Esophagus mucosa (tissue), 1 donor: ENCODE measurements at regions not wholly inside any gene's neighbourhood (a gene's known extent, or its start where the extent isn't known, plus 50 kb on each side); places are given as distances from the start of the nearest gene placed in this dataset.

ENCODE experiments used
- ATAC-seq: fragments of 200-7000 bp; cut with Tn5 transposase; one replicate; pipeline ENCODE4 v1.9.1; 2020
- donor health status: DM: yes; HTN: yes; CAD: no.

- ATAC-seq: no peak
These were observed 274.5 kb downstream of the PRR16 start for GRCh38 chr5:120738568-120738967.

- no peak for ATAC-seq
These were observed 276.9 kb downstream of the PRR16 start for GRCh38 chr5:120740989-120741388.

GRCh38 chr5:120748474-120748873 is 284.4 kb downstream of the PRR16 start:
- no peak for ATAC-seq

DNA sequence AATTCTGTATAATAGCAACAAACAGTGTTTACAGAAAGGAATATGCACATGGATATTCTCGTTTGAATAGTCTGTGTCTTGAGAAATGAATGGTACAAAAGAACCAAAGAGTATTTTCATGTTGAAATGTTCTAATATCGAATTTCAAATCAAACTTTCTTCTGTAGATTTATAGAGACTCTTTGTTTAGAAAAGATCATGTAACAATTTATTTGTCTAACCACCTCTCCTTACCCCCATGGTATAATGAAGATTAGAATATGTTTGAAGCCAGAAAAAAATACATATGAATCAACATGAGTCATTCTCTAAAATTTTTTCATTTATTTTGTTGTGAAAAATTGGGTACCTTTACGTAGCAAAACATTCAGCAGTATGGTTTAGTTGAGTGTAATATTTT is 285.6 kb downstream of the PRR16 start:
- no peak for ATAC-seq

GRCh38 chr5:120759587-120759986 is 295.5 kb downstream of the PRR16 start:
- no peak for ATAC-seq

- no peak for ATAC-seq
These were observed 297.9 kb downstream of the PRR16 start for GRCh38 chr5:120761986-120762385.

GRCh38 chr5:120765189-120765588 is 301.1 kb downstream of the PRR16 start:
- ATAC-seq: no peak

- no peak for ATAC-seq
These were observed 303.2 kb downstream of the PRR16 start for GRCh38 chr5:120767178-120767820.

GRCh38 chr5:120769312-120769872 is 305.3 kb downstream of the PRR16 start:
- ATAC-seq: no peak

- ATAC-seq: no peak
These were observed 307.1 kb downstream of the PRR16 start for GRCh38 chr5:120771202-120771601.

DNA sequence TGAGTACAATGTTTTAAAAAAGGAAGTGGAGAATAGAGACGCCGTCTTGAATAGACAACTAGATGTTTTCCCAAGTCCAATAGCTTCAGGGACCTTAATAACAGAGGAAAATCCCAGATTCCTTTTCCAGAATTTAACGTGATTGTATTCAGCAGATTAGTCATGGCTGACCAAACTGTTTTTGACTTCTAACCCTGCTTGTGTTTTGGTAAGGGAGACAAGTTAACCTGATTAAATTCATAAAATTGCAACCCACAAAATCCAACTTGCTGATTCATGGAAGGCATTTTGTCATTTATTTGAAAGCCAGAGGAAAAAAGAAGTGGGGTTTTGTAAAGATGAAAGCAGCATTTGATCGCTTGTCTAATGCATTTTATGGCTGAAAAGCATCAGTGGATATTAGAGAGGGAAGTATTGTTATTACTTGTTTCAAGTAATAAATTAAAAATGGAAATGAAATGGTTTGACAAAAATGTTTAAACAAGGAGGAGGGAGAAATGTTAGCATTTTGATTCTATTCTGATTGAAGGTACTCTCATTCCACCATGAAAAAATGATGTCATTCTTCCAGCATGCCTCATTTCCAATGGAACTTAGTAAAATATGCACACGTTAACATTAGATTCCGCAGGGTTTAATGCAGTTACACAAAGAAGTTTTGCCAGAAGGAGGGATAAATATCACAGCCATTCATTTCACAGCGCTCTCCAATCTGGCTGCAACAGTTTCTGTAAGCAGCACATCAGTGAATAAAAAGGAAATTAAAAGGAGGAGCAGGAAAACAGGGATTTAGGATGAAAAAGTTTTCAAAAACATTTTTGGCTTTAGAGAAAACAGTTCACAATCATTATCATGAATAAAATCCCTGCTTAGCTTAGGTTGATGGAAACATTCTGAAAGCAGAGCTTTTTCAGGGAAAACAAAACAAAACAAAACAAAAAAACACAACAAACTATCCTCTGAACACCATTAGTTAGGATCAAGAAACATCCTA is 314.7 kb downstream of the PRR16 start:
- ATAC-seq: no peak

DNA sequence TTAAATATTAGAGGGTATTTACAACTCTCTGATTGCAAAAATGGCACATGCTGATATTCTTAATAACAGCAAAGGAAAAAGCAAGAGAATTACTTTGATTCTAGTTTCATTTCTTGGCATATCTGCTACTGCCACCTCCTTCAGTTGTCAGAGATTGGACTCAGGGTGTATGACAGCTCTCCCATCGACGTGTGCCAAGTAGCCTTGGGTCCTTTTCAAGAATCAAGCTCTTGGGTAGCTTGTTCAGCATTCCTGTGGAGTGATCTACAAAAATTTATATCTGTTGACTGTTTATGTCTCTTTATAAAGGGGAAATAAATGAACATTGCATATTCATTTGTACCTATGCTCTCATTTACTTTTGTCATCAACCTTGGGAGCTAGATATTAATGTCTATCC is 315.6 kb downstream of the PRR16 start:
- ATAC-seq: no peak

DNA sequence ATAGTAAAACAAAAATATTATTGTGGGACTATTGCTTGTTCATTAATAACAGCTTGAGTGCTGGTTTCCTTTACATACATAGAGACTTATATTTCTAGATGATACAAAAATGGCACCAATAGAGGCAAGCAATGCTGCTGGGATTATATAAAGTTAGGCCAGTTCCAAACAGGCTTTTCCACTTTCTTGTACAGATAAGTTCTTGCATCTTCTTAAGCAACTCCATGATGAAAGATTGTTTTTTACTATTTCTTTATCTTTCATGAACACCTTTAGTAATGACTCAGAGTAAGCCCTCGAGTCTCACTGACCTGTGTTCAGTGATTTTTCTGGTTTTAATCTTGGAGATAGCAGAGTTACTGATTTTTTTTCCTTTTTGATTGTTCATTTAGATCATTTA is 324.4 kb downstream of the PRR16 start:
- ATAC-seq: no peak

DNA sequence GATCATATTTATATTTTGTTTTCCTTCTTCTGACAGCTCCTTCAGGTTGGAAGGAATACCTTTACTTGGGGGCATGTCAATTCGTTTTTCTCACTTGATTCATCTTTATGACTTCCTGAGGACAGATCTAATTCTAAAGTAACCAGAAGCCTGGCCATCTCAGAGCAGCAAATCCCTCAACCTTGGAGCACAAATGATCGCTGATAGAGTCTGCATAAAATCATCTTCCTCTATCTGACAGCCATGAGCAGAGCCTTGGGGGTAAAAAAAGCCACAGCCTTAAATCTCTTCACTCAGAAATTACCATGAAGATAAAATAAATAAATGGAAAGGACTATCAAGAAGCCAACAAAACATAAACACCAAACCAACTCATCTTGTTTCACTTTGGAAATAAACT is 325.8 kb downstream of the PRR16 start:
- no peak for ATAC-seq

DNA sequence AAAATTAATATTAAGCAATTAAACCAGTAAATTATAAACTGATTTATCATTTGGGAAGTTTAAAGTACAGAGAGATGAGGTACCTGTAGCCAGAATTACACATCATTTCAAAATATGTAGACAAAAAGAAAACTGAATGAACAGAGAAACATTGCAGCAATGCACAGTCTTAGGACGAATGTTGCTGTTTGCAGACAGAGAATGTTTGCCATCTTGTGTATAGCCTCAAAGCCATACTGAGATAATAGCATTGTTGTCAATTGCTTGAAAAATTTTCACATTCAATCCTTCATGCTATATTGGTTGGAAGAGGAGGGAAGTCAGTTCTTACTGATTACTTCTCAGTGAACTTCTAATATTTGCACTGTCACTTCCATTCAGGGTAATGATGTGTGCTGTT is 326.2 kb downstream of the PRR16 start:
- ATAC-seq: no peak

GRCh38 chr5:120792477-120792876 is 328.4 kb downstream of the PRR16 start:
- ATAC-seq: no peak

GRCh38 chr5:120794121-120794520 is 330.0 kb downstream of the PRR16 start:
- no peak for ATAC-seq

- no peak for ATAC-seq
These were observed 339.2 kb downstream of the PRR16 start for GRCh38 chr5:120803282-120803681.

GRCh38 chr5:120805131-120805530 is 341.0 kb downstream of the PRR16 start:
- no peak for ATAC-seq

- ATAC-seq: no peak
These were observed 342.1 kb downstream of the PRR16 start for GRCh38 chr5:120806202-120806601.

- no peak for ATAC-seq
These were observed 344.0 kb downstream of the PRR16 start for GRCh38 chr5:120808135-120808534.

DNA sequence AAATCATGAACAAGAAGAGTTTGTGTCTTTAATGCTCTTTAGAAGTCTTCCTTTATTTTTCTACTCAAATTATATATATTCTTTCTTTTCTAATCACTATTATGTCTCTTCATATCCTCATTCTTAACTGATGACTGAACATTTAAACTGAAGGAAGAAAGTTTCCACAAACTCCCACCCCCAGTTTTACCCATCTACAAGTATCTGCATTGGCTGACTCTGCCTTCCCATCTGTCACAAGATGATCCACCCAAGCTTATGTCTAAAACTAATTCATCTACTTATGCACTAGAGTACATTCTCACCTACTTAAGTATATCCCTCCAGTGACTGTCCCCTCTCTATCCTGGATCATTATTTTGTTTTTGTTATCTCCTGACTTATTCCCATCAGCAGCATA is 344.5 kb downstream of the PRR16 start:
- no peak for ATAC-seq

DNA sequence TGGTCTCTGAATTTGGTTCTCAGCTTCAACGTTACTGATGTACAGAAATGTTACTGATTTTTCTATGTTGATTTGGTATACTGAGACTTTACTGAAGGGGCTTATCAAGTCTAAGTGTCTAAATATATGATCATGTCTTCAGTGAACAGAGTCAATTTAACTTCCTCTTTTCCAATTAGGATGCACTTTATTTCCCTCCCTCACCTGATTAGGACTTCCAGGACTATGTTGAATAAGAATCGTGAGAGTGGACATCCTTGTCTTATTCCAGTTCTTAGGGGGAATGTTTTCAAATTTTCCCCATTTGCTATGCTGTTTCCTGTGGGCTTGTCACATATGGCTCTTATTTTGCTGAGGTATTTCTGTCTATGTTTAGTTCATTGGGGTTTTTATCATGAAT is 349.5 kb downstream of the PRR16 start:
- no peak for ATAC-seq
